GM20431 (cell line): ENCODE measurements at regions not wholly inside any gene's neighbourhood (a gene's known extent, or its start where the extent isn't known, plus 50 kb on each side); places are given as distances from the start of the nearest gene placed in this dataset.
"Not testable (repeated sequence)": the region's sequence is repeated elsewhere in the genome, so short reads cannot be mapped to it uniquely, and the experiment has no call there.

Experiments
- in situ Hi-C: fragments of 300-500 bp; cut with MseI, MboI; formaldehyde crosslinking; loops from one replicate; pipeline ENCODE4 v1.15.0; 2020; ENCODE audit warnings: low sequenced_read_pairs; ENCODE audit not compliant: unreplicated experiment

GRCh38 chr1:234840253-234840652 is 230.3 kb upstream of the IRF2BP2 start:
- in situ Hi-C loops = loop anchor here (25.0 kb wide), 1 partner anchor 103 kb away; no protein-coding TSS in a partner anchor

GRCh38 chr1:234839663-234840062 is 229.7 kb upstream of the IRF2BP2 start:
- in situ Hi-C loops = loop anchor here (25.0 kb wide), 1 partner anchor 102 kb away; no protein-coding TSS in a partner anchor

GRCh38 chr1:234838820-234839219 is 228.8 kb upstream of the IRF2BP2 start:
- in situ Hi-C loops = loop anchor here (25.0 kb wide), 1 partner anchor 102 kb away; no protein-coding TSS in a partner anchor

- in situ Hi-C loops = loop anchor here (25.0 kb wide), 1 partner anchor 101 kb away; no protein-coding TSS in a partner anchor
Measured at GRCh38 chr1:234838182-234838581, 228.2 kb upstream of the IRF2BP2 start.

- in situ Hi-C loops = loop anchor here (25.0 kb wide), 1 partner anchor 100 kb away; no protein-coding TSS in a partner anchor
Measured at GRCh38 chr1:234837713-234838112, 227.7 kb upstream of the IRF2BP2 start.

GRCh38 chr1:234836776-234837357 is 226.9 kb upstream of the IRF2BP2 start:
- in situ Hi-C loops = loop anchor here (25.0 kb wide), 1 partner anchor 100 kb away; no protein-coding TSS in a partner anchor

GRCh38 chr1:234836045-234836681 is 226.2 kb upstream of the IRF2BP2 start:
- in situ Hi-C loops = loop anchor here (25.0 kb wide), 1 partner anchor 99 kb away; no protein-coding TSS in a partner anchor

- in situ Hi-C loops = loop anchor here (25.0 kb wide), 1 partner anchor 98 kb away; no protein-coding TSS in a partner anchor
Measured at GRCh38 chr1:234835239-234835638, 225.3 kb upstream of the IRF2BP2 start.

- in situ Hi-C loops = loop anchor here (25.0 kb wide), 1 partner anchor 96 kb away; no protein-coding TSS in a partner anchor
Measured at GRCh38 chr1:234833646-234834045, 223.7 kb upstream of the IRF2BP2 start.

- in situ Hi-C loops = loop anchor here (25.0 kb wide), 1 partner anchor 96 kb away; no protein-coding TSS in a partner anchor
Measured at GRCh38 chr1:234833118-234833517, 223.1 kb upstream of the IRF2BP2 start.

- in situ Hi-C loops = loop anchor here (25.0 kb wide), 1 partner anchor 90 kb away; no protein-coding TSS in a partner anchor
Measured at GRCh38 chr1:234827656-234828055, 217.7 kb upstream of the IRF2BP2 start.

GRCh38 chr1:234827181-234827580 is 217.2 kb upstream of the IRF2BP2 start:
- in situ Hi-C loops = loop anchor here (25.0 kb wide), 1 partner anchor 90 kb away; no protein-coding TSS in a partner anchor

GRCh38 chr1:234826352-234826751 is 216.4 kb upstream of the IRF2BP2 start:
- in situ Hi-C loops = loop anchor here (25.0 kb wide), 1 partner anchor 89 kb away; no protein-coding TSS in a partner anchor

- in situ Hi-C loops = loop anchor here (25.0 kb wide), 1 partner anchor 88 kb away; no protein-coding TSS in a partner anchor
Measured at GRCh38 chr1:234825498-234826165, 215.7 kb upstream of the IRF2BP2 start.

GRCh38 chr1:234824836-234825235 is 214.9 kb upstream of the IRF2BP2 start:
- in situ Hi-C loops = loop anchor here (25.0 kb wide), 1 partner anchor 88 kb away; no protein-coding TSS in a partner anchor

- in situ Hi-C loops = no loop called here
Measured at GRCh38 chr1:234823191-234824176, 213.5 kb upstream of the IRF2BP2 start.

- in situ Hi-C loops = no loop called here
Measured at GRCh38 chr1:234821840-234822239, 211.9 kb upstream of the IRF2BP2 start.

GRCh38 chr1:234820597-234820996 is 210.6 kb upstream of the IRF2BP2 start:
- in situ Hi-C loops = no loop called here

- in situ Hi-C loops = not testable (repeated sequence)
Measured at GRCh38 chr1:234819845-234820244, 209.9 kb upstream of the IRF2BP2 start.
